Stimulated activated CD4-positive, alpha-beta T cell treated with anti-CD3 and anti-CD28 coated beads, Interleukin-2, amount 100 ng/mL, for 4 hours (primary cell): ENCODE measurements at regions not wholly inside any gene's neighbourhood (a gene's known extent, or its start where the extent isn't known, plus 50 kb on each side); places are given as distances from the start of the nearest gene placed in this dataset.

Experiments
- DNase-seq: peaks from one replicate; pipeline ENCODE4 v3.0.0-alpha.2; 2020; ENCODE audit warnings: low read depth

GRCh38 chr6:21811484-21811883, 217.9 kb downstream of the SOX4 start:
- DNase-seq, result no peak

DNA sequence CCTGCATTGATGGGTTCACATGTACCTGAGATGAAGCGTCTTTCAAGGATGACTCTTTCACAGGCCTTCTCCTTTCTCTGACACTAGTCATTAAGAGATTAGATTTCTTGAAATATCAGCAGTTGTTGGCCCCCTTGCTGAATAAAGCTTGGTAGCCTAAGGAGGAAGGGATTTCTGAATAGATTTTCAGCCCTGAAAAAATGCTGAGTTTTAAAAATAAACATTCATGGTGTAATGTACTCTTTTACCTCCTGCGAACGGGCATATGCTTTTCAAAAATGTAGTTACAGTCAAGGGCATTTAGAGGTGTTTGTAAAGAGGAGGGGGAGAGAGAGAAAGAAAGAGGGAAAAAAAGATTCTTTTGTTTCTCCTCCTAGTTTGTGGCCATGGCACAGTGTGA, 222.7 kb downstream of the SOX4 start:
- DNase-seq, result no peak

- no peak for DNase-seq
These were observed 226.9 kb downstream of the SOX4 start for GRCh38 chr6:21820442-21820841.

- DNase-seq, result no peak
These were observed 229.8 kb downstream of the SOX4 start for GRCh38 chr6:21823371-21823770.

GRCh38 chr6:21824431-21825177, 231.1 kb downstream of the SOX4 start:
- DNase-seq, result no peak

DNA sequence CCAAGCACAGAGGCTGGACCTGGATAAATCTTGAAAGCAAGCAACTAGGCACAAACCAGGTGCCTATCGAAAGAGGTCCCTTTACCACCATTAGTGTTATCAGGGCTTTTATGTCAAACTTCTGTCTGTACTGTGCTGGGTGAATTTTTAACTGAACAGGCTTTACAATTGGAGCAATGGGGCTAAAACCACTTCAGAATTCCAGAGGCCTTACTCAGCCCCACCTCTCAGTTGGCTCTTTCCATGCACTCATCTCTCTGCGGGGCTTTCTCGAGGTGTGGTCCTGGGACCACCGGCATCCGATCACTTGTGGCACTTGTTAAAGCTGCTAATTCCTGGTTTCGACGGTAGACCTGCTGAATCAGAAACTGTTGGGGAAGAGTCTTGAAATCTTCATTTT, 232.5 kb downstream of the SOX4 start:
- DNase-seq, result no peak

GRCh38 chr6:21826904-21827303, 233.4 kb downstream of the SOX4 start:
- DNase-seq, result no peak

DNA sequence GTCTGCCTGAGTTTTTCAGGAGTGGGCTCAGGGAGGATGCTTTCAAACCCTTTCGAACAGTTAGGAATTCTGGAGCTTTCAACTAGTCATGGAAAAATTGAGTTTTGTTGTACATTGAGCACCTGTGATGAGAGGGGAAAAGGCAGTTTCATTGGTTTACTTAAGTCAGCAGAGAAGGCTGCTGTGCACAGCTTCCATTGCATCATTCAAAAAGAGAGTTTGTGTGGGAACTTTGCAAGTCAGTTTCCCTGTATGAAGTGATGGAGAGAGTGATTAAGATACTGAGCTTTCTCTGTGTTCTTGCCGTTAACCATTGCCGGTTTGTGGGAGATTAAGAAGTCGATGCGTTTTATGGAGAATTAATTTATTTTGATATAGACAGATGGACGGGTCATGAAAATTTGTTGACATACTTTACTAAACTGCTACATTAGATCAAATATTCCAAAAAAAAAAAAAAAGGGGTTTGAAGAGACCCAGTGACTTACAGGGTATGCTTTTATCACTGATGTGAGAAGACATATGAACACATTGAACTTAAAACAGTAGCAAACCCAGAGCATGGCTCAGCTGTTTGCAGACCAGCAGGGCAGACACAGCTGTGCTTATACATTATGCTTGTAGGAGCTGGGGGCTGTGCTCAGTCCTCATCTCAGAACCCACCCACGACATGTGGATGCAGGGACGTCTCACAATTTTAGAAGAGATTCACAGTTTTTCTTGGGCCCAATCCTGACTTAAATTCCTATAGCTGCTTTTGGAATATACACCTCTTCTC, 234.1 kb downstream of the SOX4 start:
- DNase-seq, result no peak

DNA sequence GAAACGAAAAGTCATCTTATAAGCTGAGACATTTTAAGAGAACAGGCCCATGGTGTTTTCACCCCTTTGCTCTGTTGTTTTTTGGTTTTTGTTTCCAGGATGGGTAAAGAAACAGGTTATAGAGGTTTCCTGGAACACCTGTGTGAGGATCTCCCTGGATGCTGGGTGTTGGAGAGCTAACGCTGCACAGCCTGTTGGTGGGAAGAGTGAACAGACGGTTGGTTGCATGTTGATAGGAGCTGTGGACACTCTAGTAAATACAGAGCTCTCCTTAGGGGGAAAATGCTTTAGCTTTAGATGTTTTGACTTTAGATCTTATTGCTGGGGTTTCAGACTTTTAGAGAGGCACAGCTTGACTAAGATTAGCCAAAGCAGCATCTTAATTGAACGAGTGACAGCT, 235.2 kb downstream of the SOX4 start:
- DNase-seq, result no peak

- DNase-seq, result no peak
These were observed 235.6 kb downstream of the SOX4 start for GRCh38 chr6:21829126-21829525.

DNA sequence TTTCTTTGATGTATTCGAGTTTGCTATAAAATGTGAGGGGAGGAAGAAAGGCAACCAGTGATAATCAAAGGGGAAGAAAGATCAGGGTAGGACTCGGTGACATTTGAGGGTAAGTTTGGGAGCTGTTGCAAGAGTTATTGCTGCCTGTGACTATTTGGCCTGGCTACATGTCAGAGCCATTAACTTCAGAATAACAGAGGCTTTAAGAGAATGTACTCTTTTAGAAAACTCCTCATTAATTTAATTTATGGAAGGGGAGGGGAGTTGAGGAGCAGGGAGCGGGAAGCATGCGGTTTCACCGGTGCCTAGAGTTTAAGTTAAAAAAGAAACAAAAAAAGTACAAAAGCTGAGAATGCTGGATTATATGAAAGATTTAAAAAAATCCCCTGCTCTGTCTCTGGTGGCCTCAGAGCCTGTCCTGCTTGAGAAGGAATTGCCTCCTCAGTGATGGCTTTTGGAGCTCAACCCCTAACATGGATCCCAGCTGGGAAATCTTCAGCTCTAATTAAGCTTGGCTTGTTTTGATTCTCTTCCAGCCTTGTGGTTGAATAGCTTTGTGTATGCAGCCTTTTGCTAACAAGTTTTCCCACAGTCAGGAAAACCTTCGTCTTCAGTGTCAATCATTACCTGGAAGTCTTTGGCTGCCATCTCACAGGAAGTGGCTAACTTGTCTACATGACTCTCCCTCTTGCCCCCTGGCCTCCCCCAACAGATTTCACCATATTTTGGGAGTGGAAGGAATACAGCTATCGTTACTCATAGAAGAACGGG, 238.2 kb downstream of the SOX4 start:
- DNase-seq, result no peak

DNA sequence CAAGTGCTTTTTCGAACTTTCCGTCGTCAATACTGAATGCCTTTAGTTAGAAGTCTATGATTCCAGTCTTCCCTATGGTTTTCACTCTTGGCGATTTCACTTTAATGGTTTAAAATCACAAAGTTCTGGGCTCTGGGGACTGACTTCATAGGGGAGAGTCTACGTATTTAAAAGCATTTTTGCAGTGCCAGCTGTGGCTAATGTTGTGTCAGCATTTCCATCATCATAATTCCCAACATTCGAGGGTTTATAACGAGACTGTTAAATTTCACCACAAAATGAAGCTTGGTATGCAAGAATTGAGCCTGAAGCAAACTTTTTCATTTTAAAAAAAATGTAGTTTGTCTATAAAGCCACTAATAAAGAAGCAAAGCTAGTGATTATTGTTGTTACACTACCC, 242.7 kb downstream of the SOX4 start:
- DNase-seq, result no peak

- no peak for DNase-seq
These were observed 243.3 kb downstream of the SOX4 start for GRCh38 chr6:21836772-21837425.

GRCh38 chr6:21840428-21840827, 246.9 kb downstream of the SOX4 start:
- DNase-seq, result no peak

DNA sequence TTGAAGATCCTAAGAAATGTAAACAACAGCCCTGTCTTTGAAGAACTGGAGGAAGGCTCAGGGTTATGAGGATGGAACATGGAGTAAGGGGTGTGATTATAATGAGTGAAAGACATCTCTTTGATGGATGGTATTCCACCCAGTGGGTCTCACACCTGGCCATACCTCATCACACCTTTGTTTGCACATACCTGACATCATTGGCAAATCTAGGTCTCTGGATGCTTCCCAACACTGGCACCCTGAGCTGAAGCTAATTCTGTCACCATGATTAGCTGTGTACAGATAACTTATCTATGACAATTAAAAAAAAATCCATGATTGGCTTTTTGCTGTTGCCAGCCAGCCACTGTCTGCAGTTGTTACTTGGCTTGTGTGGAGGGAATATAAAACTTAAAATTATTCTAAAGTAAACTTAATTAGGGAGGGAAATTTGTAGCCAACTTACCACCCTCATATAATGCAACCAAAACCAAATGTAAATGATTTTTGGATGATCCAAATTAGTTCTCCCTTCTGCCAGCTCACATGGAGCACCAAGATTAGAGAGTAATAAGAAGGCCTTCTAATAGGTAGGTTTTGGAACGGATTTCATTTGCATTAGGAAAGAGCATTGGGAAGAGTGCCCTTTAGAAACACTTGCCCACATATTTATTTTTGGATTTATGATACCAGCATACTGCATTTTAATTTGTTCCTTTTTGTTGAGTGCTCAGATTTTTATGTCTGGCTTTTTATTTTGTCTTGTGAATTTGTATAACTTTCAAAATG, 249.5 kb downstream of the SOX4 start:
- DNase-seq, result no peak

DNA sequence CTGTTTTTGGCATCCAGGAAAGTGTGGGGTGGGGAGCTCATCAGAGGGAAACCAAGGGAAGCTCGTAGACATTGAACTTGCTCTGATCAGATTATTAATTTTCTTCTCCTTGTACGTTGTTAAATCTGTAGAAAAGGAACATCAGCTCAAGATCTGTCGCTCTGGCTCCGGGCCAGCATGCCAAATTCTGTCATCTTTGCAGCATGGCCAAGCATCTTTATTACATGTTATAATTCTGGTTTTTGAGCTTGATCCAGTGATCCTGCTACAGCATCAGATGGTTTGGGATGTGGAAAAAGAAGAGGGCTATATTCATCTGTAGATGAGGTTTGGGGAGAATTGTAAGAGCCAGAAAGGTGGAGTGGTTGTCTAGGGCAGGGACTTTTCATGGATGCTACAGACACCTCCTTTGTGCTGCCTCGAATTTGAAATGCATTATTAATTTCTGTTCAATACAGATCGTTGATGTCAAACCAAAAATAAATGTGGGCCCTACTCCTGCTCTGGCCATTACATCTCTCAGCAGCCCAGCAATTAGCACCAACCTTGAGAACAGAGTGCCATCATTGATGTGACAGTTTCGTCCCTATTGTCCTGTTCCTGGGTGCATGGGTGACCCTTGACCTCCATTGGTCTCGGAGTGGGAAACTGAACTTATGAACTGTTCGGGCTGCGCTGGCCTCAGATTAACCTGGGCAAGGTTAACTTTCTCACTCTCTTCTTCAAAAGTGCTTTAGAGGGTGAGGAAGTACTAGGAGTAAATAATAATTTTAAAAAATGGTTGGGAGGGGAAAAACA, 250.8 kb downstream of the SOX4 start:
- DNase-seq, result no peak

- no peak for DNase-seq
These were observed 251.5 kb downstream of the SOX4 start for GRCh38 chr6:21845018-21845417.

- DNase-seq, result no peak
These were observed 252.0 kb downstream of the SOX4 start for GRCh38 chr6:21845439-21846140.

GRCh38 chr6:21846541-21847451, 253.2 kb downstream of the SOX4 start:
- no peak for DNase-seq
